ENCODE measurements at regions not wholly inside any gene's neighbourhood (a gene's known extent, or its start where the extent isn't known, plus 50 kb on each side); places are given as distances from the start of the nearest gene placed in this dataset.
"Not testable (repeated sequence)": the region's sequence is repeated elsewhere in the genome, so short reads cannot be mapped to it uniquely, and the experiment has no call there.

DNA sequence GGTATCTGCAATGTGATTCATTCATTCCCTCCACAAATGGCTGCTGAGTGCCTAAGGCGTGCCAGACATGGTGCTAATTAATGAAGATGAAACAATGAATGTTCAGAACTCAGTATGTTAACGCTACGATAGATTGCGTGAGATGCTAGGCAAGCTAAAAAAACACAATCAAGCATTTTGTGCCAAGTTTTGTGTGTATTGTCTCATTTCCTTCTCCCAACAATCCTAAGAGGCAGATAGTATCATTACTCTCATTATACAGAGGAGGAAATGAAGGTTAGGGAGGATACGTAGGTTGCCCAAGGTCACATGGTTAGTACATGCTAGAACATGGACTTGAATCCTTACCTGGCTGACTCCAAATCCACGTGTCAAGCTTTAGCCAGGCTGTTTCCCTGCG, 264.4 kb downstream of the EFCAB11 start:
- Histone ChIP-seq H3K36me3 (ENCODE audit: control insufficient read depth in 2 of 2, insufficient read depth in 2 of 2, low read length in 1 of 2) (no peaks in the 10 kb centered on the region), H3K27ac (ENCODE audit: control insufficient read depth, insufficient read depth) (no peak overlapping the region), H3K4me2 (ENCODE audit: control insufficient read depth, insufficient read depth) (no peak overlapping the region), H3K9me3 (replicated peaks; ENCODE audit: control insufficient read depth, insufficient read depth, low read length) (no peaks in the 10 kb centered on the region; the same call in 2 of the 3 replicates), H2AFZ (ENCODE audit: control insufficient read depth, low read depth, low read length) (no peak overlapping the region), H3K4me1 (ENCODE audit: control insufficient read depth, insufficient read depth, low read length) (no peaks in the 10 kb centered on the region), H3K4me3 (no peak overlapping the region), H3K79me2 (ENCODE audit: control insufficient read depth, insufficient read depth, low read length) (no peaks in the 10 kb centered on the region), H3K9ac (ENCODE audit: control insufficient read depth, insufficient read depth, low read length) (no peak overlapping the region), H3K27me3 (replicated peaks in 1 of 2; ENCODE audit: control insufficient read depth in 2 of 2, insufficient read depth in 2 of 2, low read length in 1 of 2) (no peaks in the 10 kb centered on the region), H4K20me1 (ENCODE audit: control insufficient read depth, insufficient read depth) (no peaks in the 10 kb centered on the region)
- ATAC-seq (no peak), FAIRE-seq (no peak), DNase-seq (ENCODE audit: low read depth, low spot score) (no peak)
- 60% methylated on average over 7 of the region's 7 CpGs for WGBS (ENCODE audit: insufficient coverage, insufficient replicate concordance, low lambda C conversion rate, missing lambda C conversion rate)
- TF ChIP-seq KAT2A (conservative IDR thresholded peaks at IDR 0.05; ENCODE audit: control insufficient read depth, low read depth, low read length) (no peak), RAD51 (IDR thresholded peaks at IDR 0.05) (no peak), ZNF592 (IDR thresholded peaks at IDR 0.05) (no peak), NFIC (IDR thresholded peaks at IDR 0.05; ENCODE audit: low read depth, low read length) (no peak), RAD21 (IDR thresholded peaks at IDR 0.05; ENCODE audit: insufficient read depth, low read depth, low read length) (no peak)
- TF ChIP-seq, protein P1, sequence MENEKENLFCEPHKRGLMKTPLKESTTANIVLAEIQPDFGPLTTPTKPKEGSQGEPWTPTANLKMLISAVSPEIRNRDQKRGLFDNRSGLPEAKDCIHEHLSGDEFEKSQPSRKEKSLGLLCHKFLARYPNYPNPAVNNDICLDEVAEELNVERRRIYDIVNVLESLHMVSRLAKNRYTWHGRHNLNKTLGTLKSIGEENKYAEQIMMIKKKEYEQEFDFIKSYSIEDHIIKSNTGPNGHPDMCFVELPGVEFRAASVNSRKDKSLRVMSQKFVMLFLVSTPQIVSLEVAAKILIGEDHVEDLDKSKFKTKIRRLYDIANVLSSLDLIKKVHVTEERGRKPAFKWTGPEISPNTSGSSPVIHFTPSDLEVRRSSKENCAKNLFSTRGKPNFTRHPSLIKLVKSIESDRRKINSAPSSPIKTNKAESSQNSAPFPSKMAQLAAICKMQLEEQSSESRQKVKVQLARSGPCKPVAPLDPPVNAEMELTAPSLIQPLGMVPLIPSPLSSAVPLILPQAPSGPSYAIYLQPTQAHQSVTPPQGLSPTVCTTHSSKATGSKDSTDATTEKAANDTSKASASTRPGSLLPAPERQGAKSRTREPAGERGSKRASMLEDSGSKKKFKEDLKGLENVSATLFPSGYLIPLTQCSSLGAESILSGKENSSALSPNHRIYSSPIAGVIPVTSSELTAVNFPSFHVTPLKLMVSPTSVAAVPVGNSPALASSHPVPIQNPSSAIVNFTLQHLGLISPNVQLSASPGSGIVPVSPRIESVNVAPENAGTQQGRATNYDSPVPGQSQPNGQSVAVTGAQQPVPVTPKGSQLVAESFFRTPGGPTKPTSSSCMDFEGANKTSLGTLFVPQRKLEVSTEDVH (IDR thresholded peaks at IDR 0.05; ENCODE audit: low read depth, partially characterized antibody), result no peak
- ChIA-PET SMC1A (ENCODE audit: uncharacterized antibody, unreplicated experiment) (no interaction called here), RAD21 (ENCODE audit: unreplicated experiment) (interaction anchor here (0.6 kb wide), 1 partner anchor 237 kb away, joined by 3 read pairs; no protein-coding TSS in a partner anchor), POLR2A (no interaction called here), CTCF (no interaction called here)
- BruUV-seq (replicated peaks), result no TSS peak
- in situ Hi-C loops (cut with MboI), result no loop called here
- intact Hi-C loops (cut with micrococcal nuclease; ENCODE audit: unreplicated experiment), result no loop called here

DNA sequence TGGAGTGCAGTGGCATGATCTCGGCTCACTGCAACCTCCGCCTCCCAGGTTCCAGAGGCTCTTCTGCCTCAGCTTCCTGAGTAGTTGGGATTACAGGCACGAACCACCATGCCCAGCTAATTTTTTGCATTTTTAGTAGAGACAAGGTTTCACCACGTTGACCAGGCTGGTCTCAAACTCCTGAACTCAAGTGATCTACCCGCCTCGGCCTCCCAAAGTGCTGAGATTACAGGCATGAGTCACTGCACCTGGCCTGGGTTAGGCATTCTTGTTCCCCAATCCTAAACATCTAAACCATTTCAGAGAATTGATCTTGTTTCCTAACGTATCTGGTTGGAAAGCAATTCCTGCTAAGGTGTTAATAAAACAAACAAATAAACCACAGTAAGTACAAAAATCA, 264.8 kb downstream of the EFCAB11 start:
- H3K27ac ChIP-seq (ENCODE audit: control insufficient read depth, insufficient read depth); ATAC-seq; in situ Hi-C loops (cut with MboI); H3K36me3 ChIP-seq (ENCODE audit: control insufficient read depth in 2 of 2, insufficient read depth in 2 of 2, low read length in 1 of 2); BruUV-seq (replicated peaks); FAIRE-seq; intact Hi-C loops (cut with micrococcal nuclease; ENCODE audit: unreplicated experiment); POLR2A ChIA-PET; H3K4me3 ChIP-seq; H3K4me2 ChIP-seq (ENCODE audit: control insufficient read depth, insufficient read depth); DNase-seq (ENCODE audit: low read depth, low spot score); SMC1A ChIA-PET (ENCODE audit: uncharacterized antibody, unreplicated experiment); H3K79me2 ChIP-seq (ENCODE audit: control insufficient read depth, insufficient read depth, low read length); H4K20me1 ChIP-seq (ENCODE audit: control insufficient read depth, insufficient read depth); CTCF ChIA-PET; H3K4me1 ChIP-seq (ENCODE audit: control insufficient read depth, insufficient read depth, low read length); H3K9ac ChIP-seq (ENCODE audit: control insufficient read depth, insufficient read depth, low read length); H3K9me3 ChIP-seq (replicated peaks; ENCODE audit: control insufficient read depth, insufficient read depth, low read length); H2AFZ ChIP-seq (ENCODE audit: control insufficient read depth, low read depth, low read length); H3K27me3 ChIP-seq (replicated peaks in 1 of 2; ENCODE audit: control insufficient read depth in 2 of 2, insufficient read depth in 2 of 2, low read length in 1 of 2): not testable (repeated sequence)
- WGBS (ENCODE audit: insufficient coverage, insufficient replicate concordance, low lambda C conversion rate, missing lambda C conversion rate), result 63% methylated on average over 7 of the region's 7 CpGs
- RAD21 ChIA-PET (ENCODE audit: unreplicated experiment), result interaction anchor here (0.9 kb wide), 1 partner anchor 10 kb away, joined by 3 read pairs; no protein-coding TSS in a partner anchor

Measured in GM12878 (cell line).